ENCODE measurements at regions not wholly inside any gene's neighbourhood (a gene's known extent, or its start where the extent isn't known, plus 50 kb on each side); places are given as distances from the start of the nearest gene placed in this dataset.
"Not testable (repeated sequence)": the region's sequence is repeated elsewhere in the genome, so short reads cannot be mapped to it uniquely, and the experiment has no call there.

- H3K27ac ChIP-seq (ENCODE audit: low read depth, low read length); H4K91ac ChIP-seq (ENCODE audit: low read depth, low read length); H3K14ac ChIP-seq (ENCODE audit: low read length); H3K27me3 ChIP-seq (ENCODE audit: insufficient read depth, low read length); H2AK5ac ChIP-seq (ENCODE audit: low read length); H4K8ac ChIP-seq (ENCODE audit: low read depth, low read length); DNase-seq; H2BK12ac ChIP-seq (ENCODE audit: low read length); H4K12ac ChIP-seq (ENCODE audit: low read depth, low read length); H3K4me1 ChIP-seq (ENCODE audit: control insufficient read depth in 1 of 2, insufficient read depth in 2 of 2, low read length in 2 of 2); H2BK120ac ChIP-seq (ENCODE audit: insufficient read depth, low read length, poor library complexity); H3K4me2 ChIP-seq (ENCODE audit: low read length); H3K4me3 ChIP-seq (ENCODE audit: low read depth, low read length); H3K18ac ChIP-seq (ENCODE audit: low read length); H2BK5ac ChIP-seq (ENCODE audit: low read depth, low read length, poor library complexity); H3K4ac ChIP-seq (ENCODE audit: low read depth, low read length); H3K79me2 ChIP-seq (ENCODE audit: control insufficient read depth, insufficient read depth, low read length, poor library complexity); H3K36me3 ChIP-seq (ENCODE audit: control insufficient read depth in 1 of 2, insufficient read depth in 2 of 2, low read length in 2 of 2); H3K23ac ChIP-seq (ENCODE audit: low read length); H3K79me1 ChIP-seq (ENCODE audit: low read length); H3K9ac ChIP-seq (ENCODE audit: low read length); H3K9me3 ChIP-seq (ENCODE audit: insufficient read depth, low read depth, low read length); H2AFZ ChIP-seq (ENCODE audit: insufficient read depth, low read length, poor library complexity): not testable (repeated sequence)
- no CpG with 5 or more reads among the region's 6 CpGs for WGBS (ENCODE audit: extremely low coverage, insufficient coverage, insufficient read length)
Measured at GRCh38 chr10:9957876-9958275, 1059.8 kb upstream of the CELF2 start.

- Histone ChIP-seq H3K4me3 (ENCODE audit: low read depth, low read length) (no peak overlapping the region), H3K36me3 (ENCODE audit: control insufficient read depth in 1 of 2, insufficient read depth in 2 of 2, low read length in 2 of 2) (no peaks in the 10 kb centered on the region), H3K23ac (ENCODE audit: low read length) (no peak overlapping the region), H3K9me3 (ENCODE audit: insufficient read depth, low read depth, low read length) (no peaks in the 10 kb centered on the region), H2BK120ac (ENCODE audit: insufficient read depth, low read length, poor library complexity) (no peak overlapping the region), H4K91ac (ENCODE audit: low read depth, low read length) (no peak overlapping the region), H3K14ac (ENCODE audit: low read length) (no peak overlapping the region), H3K79me1 (ENCODE audit: low read length) (no peaks in the 10 kb centered on the region), H3K27ac (ENCODE audit: low read depth, low read length) (no peak overlapping the region), H2AK5ac (ENCODE audit: low read length) (no peak overlapping the region), H3K9ac (ENCODE audit: low read length) (no peak overlapping the region), H3K4me2 (ENCODE audit: low read length) (no peak overlapping the region), H3K79me2 (ENCODE audit: control insufficient read depth, insufficient read depth, low read length, poor library complexity) (no peaks in the 10 kb centered on the region), H3K4me1 (ENCODE audit: control insufficient read depth in 1 of 2, insufficient read depth in 2 of 2, low read length in 2 of 2) (no peaks in the 10 kb centered on the region), H3K4ac (ENCODE audit: low read depth, low read length) (no peak overlapping the region), H4K12ac (ENCODE audit: low read depth, low read length) (no peak overlapping the region), H4K8ac (ENCODE audit: low read depth, low read length) (no peak overlapping the region), H3K18ac (ENCODE audit: low read length) (no peak overlapping the region), H3K27me3 (ENCODE audit: insufficient read depth, low read length) (no peaks in the 10 kb centered on the region), H2AFZ (ENCODE audit: insufficient read depth, low read length, poor library complexity) (no peak overlapping the region), H2BK5ac (ENCODE audit: low read depth, low read length, poor library complexity) (no peak overlapping the region), H2BK12ac (ENCODE audit: low read length) (no peak overlapping the region)
- DNase-seq, result no peak
- WGBS (ENCODE audit: extremely low coverage, insufficient coverage, insufficient read length), result no CpG with 5 or more reads among the region's 2 CpGs
Measured at GRCh38 chr10:9965341-9965740, 1052.3 kb upstream of the CELF2 start.

GRCh38 chr10:9986786-9987185 lies 1030.9 kb upstream of the CELF2 start:
- no peak overlapping the region for H2BK12ac ChIP-seq (ENCODE audit: low read length)
- H3K14ac ChIP-seq (ENCODE audit: low read length), result no peak overlapping the region
- H3K9me3 ChIP-seq (ENCODE audit: insufficient read depth, low read depth, low read length), result no peaks in the 10 kb centered on the region
- H4K8ac ChIP-seq (ENCODE audit: low read depth, low read length), result no peak overlapping the region
- no peak overlapping the region for H3K23ac ChIP-seq (ENCODE audit: low read length)
- H3K36me3 ChIP-seq (ENCODE audit: control insufficient read depth in 1 of 2, insufficient read depth in 2 of 2, low read length in 2 of 2), result no peaks in the 10 kb centered on the region
- H2BK5ac ChIP-seq (ENCODE audit: low read depth, low read length, poor library complexity), result no peak overlapping the region
- H4K91ac ChIP-seq (ENCODE audit: low read depth, low read length), result no peak overlapping the region
- H2AK5ac ChIP-seq (ENCODE audit: low read length), result no peak overlapping the region
- no peak overlapping the region for H3K4me2 ChIP-seq (ENCODE audit: low read length)
- no peaks in the 10 kb centered on the region for H3K27me3 ChIP-seq (ENCODE audit: insufficient read depth, low read length)
- H3K9ac ChIP-seq (ENCODE audit: low read length), result no peak overlapping the region
- H3K79me2 ChIP-seq (ENCODE audit: control insufficient read depth, insufficient read depth, low read length, poor library complexity), result no peaks in the 10 kb centered on the region
- no peaks in the 10 kb centered on the region for H3K4me1 ChIP-seq (ENCODE audit: control insufficient read depth in 1 of 2, insufficient read depth in 2 of 2, low read length in 2 of 2)
- DNase-seq, result no peak
- no peak overlapping the region for H2BK120ac ChIP-seq (ENCODE audit: insufficient read depth, low read length, poor library complexity)
- no peak overlapping the region for H3K4me3 ChIP-seq (ENCODE audit: low read depth, low read length)
- WGBS (ENCODE audit: extremely low coverage, insufficient coverage, insufficient read length), result no CpG with 5 or more reads among the region's 3 CpGs
- no peak overlapping the region for H3K4ac ChIP-seq (ENCODE audit: low read depth, low read length)
- H3K27ac ChIP-seq (ENCODE audit: low read depth, low read length), result no peak overlapping the region
- H4K12ac ChIP-seq (ENCODE audit: low read depth, low read length), result no peak overlapping the region
- H3K79me1 ChIP-seq (ENCODE audit: low read length), result no peaks in the 10 kb centered on the region
- no peak overlapping the region for H2AFZ ChIP-seq (ENCODE audit: insufficient read depth, low read length, poor library complexity)
- H3K18ac ChIP-seq (ENCODE audit: low read length), result no peak overlapping the region

GRCh38 chr10:9987197-9987596 lies 1030.5 kb upstream of the CELF2 start:
- Histone ChIP-seq H3K36me3 (ENCODE audit: control insufficient read depth in 1 of 2, insufficient read depth in 2 of 2, low read length in 2 of 2) (no peaks in the 10 kb centered on the region), H3K79me1 (ENCODE audit: low read length) (no peaks in the 10 kb centered on the region), H3K23ac (ENCODE audit: low read length) (no peak overlapping the region), H3K4me2 (ENCODE audit: low read length) (no peak overlapping the region), H3K14ac (ENCODE audit: low read length) (no peak overlapping the region), H4K91ac (ENCODE audit: low read depth, low read length) (no peak overlapping the region), H2BK12ac (ENCODE audit: low read length) (no peak overlapping the region), H3K9ac (ENCODE audit: low read length) (no peak overlapping the region), H3K27me3 (ENCODE audit: insufficient read depth, low read length) (no peaks in the 10 kb centered on the region), H4K12ac (ENCODE audit: low read depth, low read length) (no peak overlapping the region), H2BK120ac (ENCODE audit: insufficient read depth, low read length, poor library complexity) (no peak overlapping the region), H3K79me2 (ENCODE audit: control insufficient read depth, insufficient read depth, low read length, poor library complexity) (no peaks in the 10 kb centered on the region), H3K9me3 (ENCODE audit: insufficient read depth, low read depth, low read length) (no peaks in the 10 kb centered on the region), H2AFZ (ENCODE audit: insufficient read depth, low read length, poor library complexity) (no peak overlapping the region), H2BK5ac (ENCODE audit: low read depth, low read length, poor library complexity) (no peak overlapping the region), H3K18ac (ENCODE audit: low read length) (no peak overlapping the region), H2AK5ac (ENCODE audit: low read length) (no peak overlapping the region), H3K4ac (ENCODE audit: low read depth, low read length) (no peak overlapping the region), H3K27ac (ENCODE audit: low read depth, low read length) (no peak overlapping the region), H3K4me1 (ENCODE audit: control insufficient read depth in 1 of 2, insufficient read depth in 2 of 2, low read length in 2 of 2) (no peaks in the 10 kb centered on the region), H3K4me3 (ENCODE audit: low read depth, low read length) (no peak overlapping the region), H4K8ac (ENCODE audit: low read depth, low read length) (no peak overlapping the region)
- WGBS (ENCODE audit: extremely low coverage, insufficient coverage, insufficient read length), result no CpG with 5 or more reads among the region's 5 CpGs
- no peak for DNase-seq
